ENCODE measurements at regions not wholly inside any gene's neighbourhood (a gene's known extent, or its start where the extent isn't known, plus 50 kb on each side); places are given as distances from the start of the nearest gene placed in this dataset.

DNA sequence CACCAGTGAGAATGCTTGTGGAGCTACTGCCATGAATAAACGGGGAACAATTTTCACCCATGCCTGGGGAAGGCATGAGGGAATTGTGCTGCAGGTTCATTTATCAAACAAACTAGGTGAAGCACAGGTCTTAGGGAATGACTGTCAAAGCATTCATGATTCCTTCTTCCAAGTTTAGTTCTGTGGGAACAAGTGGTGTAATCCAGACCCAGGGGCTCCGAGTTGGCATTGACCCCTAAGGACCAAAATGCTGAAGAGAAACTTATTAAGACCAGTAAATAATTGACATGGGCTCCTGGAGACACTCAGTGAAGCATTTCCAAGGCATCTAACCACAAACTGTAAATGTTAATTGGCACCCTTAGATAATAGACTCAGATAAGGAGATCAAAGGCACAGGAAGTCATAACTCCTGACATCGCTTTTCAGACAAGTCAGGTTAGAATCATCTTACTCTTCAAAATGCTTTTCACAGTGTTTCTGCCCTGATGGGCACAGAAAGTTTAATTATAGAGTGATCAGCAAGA lies 96.9 kb downstream of the SPP2 start:
- ATAC-seq (no peak), DNase-seq (ENCODE audit: low spot score) (no peak)
- TF ChIP-seq REST (IDR thresholded peaks at IDR 0.05; ENCODE audit: unreplicated experiment): no peak
- no peak for TF ChIP-seq NANOG (IDR thresholded peaks at IDR 0.05; ENCODE audit: borderline replicate concordance)
- TF ChIP-seq CTCF (conservative IDR thresholded peaks at IDR 0.05; ENCODE audit: low read depth in 2 of 2): no peak
- no peak for TF ChIP-seq CREB1 (CRISPR knock-in tag; IDR thresholded peaks at IDR 0.05; ENCODE audit: low read depth)
- no peak for TF ChIP-seq ZNF331 (CRISPR knock-in tag; IDR thresholded peaks at IDR 0.05; ENCODE audit: low read depth)
- TF ChIP-seq ETS1 (IDR thresholded peaks at IDR 0.05): no peak
- TF ChIP-seq POLR2AphosphoS5 (IDR thresholded peaks at IDR 0.05; ENCODE audit: low read depth): no peak
- no peak for TF ChIP-seq ZNF114 (CRISPR knock-in tag; IDR thresholded peaks at IDR 0.05)
- no peak for TF ChIP-seq JUNB (IDR thresholded peaks at IDR 0.05; ENCODE audit: unreplicated experiment)
- TF ChIP-seq ZNF462 (CRISPR knock-in tag; IDR thresholded peaks at IDR 0.05): no peak
- TF ChIP-seq EZH2phosphoT487 (IDR thresholded peaks at IDR 0.05; ENCODE audit: unreplicated experiment): no peak
- TF ChIP-seq EZH2 (IDR thresholded peaks at IDR 0.05; ENCODE audit: low read depth, unreplicated experiment): no peak
- no peak for TF ChIP-seq STAT1 (IDR thresholded peaks at IDR 0.05; ENCODE audit: unreplicated experiment)
- Histone ChIP-seq H3K4me1 (ENCODE audit: insufficient read depth) (no peaks in the 10 kb centered on the region), H3K4me2 (no peak overlapping the region), H3F3A (replicated peaks; ENCODE audit: low read depth) (no peaks in the 10 kb centered on the region), H3K9me2 (ENCODE audit: insufficient read depth) (0 out of 2 replicates have a peak, but pooled peaks cover 3% of the 10 kb centered on the region), H3K79me2 (replicated peaks; ENCODE audit: insufficient read depth) (no peaks in the 10 kb centered on the region), H4K20me1 (replicated peaks; ENCODE audit: insufficient read depth) (no peaks in the 10 kb centered on the region), H3K4me3 (no peak overlapping the region), H2AFZ (no peak overlapping the region), H3K27me3 (ENCODE audit: insufficient read depth) (no peaks in the 10 kb centered on the region), H3K36me3 (ENCODE audit: insufficient read depth) (no peaks in the 10 kb centered on the region), H3K27ac (ENCODE audit: low read depth) (no peak overlapping the region)
- Mint-ChIP-seq H3K4me1 (peaks cover 6% of the 10 kb centered on the region; the same call in 2 of the 3 replicates), H3K4me3 (no peak overlapping the region), H3K27me3 (ENCODE audit: insufficient read depth, low read depth, poor library complexity) (peaks cover 4% of the 10 kb centered on the region), H3K27ac (no peak overlapping the region), H3K36me3 (ENCODE audit: low read depth) (peaks cover 11% of the 10 kb centered on the region; the same call in 2 of the 3 replicates), H3K9me3 (peaks cover 11% of the 10 kb centered on the region)
